AG04449 (cell line): ENCODE measurements at regions not wholly inside any gene's neighbourhood (a gene's known extent, or its start where the extent isn't known, plus 50 kb on each side); places are given as distances from the start of the nearest gene placed in this dataset.

Source experiments
- CTCF ChIA-PET: fragments of 350-600 bp; formaldehyde crosslinking; extraction: SDS; loops from one replicate; lab custom pipeline; 2021; ENCODE audit warnings: antibody characterized with exemption; lab: Yijun Ruan, JAX
- POLR2A ChIA-PET: fragments of 400-600, 350-600 bp; formaldehyde crosslinking; extraction: SDS; loops from one replicate; lab custom pipeline; 2020; ENCODE audit warnings: antibody characterized with exemption, inconsistent platforms; lab: Yijun Ruan, JAX
- DNase-seq: peaks from one replicate; pipeline ENCODE4 v3.0.0-alpha.2; 2010; ENCODE audit warnings: low read depth, low spot score
- H3K4me3 ChIP-seq: 2 replicates; pipeline ENCODE4 v1.5.1; 2011; ENCODE audit warnings: low read depth, mild to moderate bottlenecking, control low read depth, low read length
- CTCF ChIP-seq: IDR thresholded peaks from one replicate; pipeline ENCODE4 v1.5.1; 2011; ENCODE audit warnings: mild to moderate bottlenecking, moderate library complexity, low read length, control low read depth, inconsistent platforms; ENCODE audit not compliant: insufficient read depth; ENCODE audit errors: missing control alignments

GRCh38 chr20:10761786-10762185 lies 88.0 kb upstream of the JAG1 start:
- DNase-seq, result no peak
- no peak overlapping the region for H3K4me3 ChIP-seq
- POLR2A ChIA-PET, result interaction anchor here (0.6 kb wide), 1 partner anchor 11 kb away, joined by 3 read pairs; no protein-coding TSS in a partner anchor
- TF ChIP-seq CTCF, result no peak
- CTCF ChIA-PET, result no interaction called here

GRCh38 chr20:10762216-10762615 lies 88.4 kb upstream of the JAG1 start:
- CTCF ChIA-PET, result no interaction called here

GRCh38 chr20:10763112-10763511 lies 89.3 kb upstream of the JAG1 start:
- ChIA-PET CTCF (interaction anchor here (0.9 to 1.8 kb wide), 2 partner anchors 15 to 442 kb away, joined by 3 to 4 read pairs; no protein-coding TSS in a partner anchor), POLR2A (interaction anchor here (0.8 kb wide), 1 partner anchor 161 kb away, joined by 3 read pairs; no protein-coding TSS in a partner anchor)
- no peak overlapping the region for H3K4me3 ChIP-seq
- DNase-seq, result peak; percentile 7
- no peak for TF ChIP-seq CTCF

More at GRCh38 chr20:10762216-10762615, 88.4 kb upstream of the JAG1 start:
- DNase-seq, result no peak
- POLR2A ChIA-PET, result interaction anchor here (0.6 kb wide), 1 partner anchor 11 kb away, joined by 3 read pairs; no protein-coding TSS in a partner anchor
- H3K4me3 ChIP-seq, result no peak overlapping the region
- no peak for TF ChIP-seq CTCF

GRCh38 chr20:10769700-10770099 lies 95.9 kb upstream of the JAG1 start:
- DNase-seq, result no peak
- no peak overlapping the region for H3K4me3 ChIP-seq
- TF ChIP-seq CTCF, result no peak
- ChIA-PET POLR2A (no interaction called here), CTCF (no interaction called here)

GRCh38 chr20:10770753-10771152 lies 97.0 kb upstream of the JAG1 start:
- CTCF ChIA-PET, result no interaction called here
- POLR2A ChIA-PET, result no interaction called here
- no peak for TF ChIP-seq CTCF
- no peak for DNase-seq
- H3K4me3 ChIP-seq, result no peak overlapping the region

- TF ChIP-seq CTCF, result no peak
- ChIA-PET CTCF (no interaction called here), POLR2A (no interaction called here)
- DNase-seq, result peak; percentile 16
- H3K4me3 ChIP-seq, result no peak overlapping the region
Measured at GRCh38 chr20:10771435-10772140, 97.8 kb upstream of the JAG1 start.
